Endothelial cell of umbilical vein (primary cell): ENCODE measurements at regions not wholly inside any gene's neighbourhood (a gene's known extent, or its start where the extent isn't known, plus 50 kb on each side); places are given as distances from the start of the nearest gene placed in this dataset.
A peak's percentile ranks its signal among the peaks of the same experiment; 100 is the strongest.

Experiments used
- CTCF ChIP-seq, 2 donors: IDR thresholded peaks; 1 replicate in 1 of 2; 2 replicates in 1 of 2; pipeline ENCODE4 v1.5.1; 2011; ENCODE audit warnings: low read length in 2 of 2, mild to moderate bottlenecking in 2 of 2, moderate library complexity in 2 of 2, control low read depth in 1 of 2, inconsistent platforms in 1 of 2, low read depth in 1 of 2; ENCODE audit not compliant: insufficient read depth in 1 of 2; ENCODE audit errors: extremely low read depth in 1 of 2
- POLR2A ChIP-seq: IDR thresholded peaks from 2 replicates; pipeline ENCODE4 v1.6.1; 2012; ENCODE audit warnings: low read depth, mild to moderate bottlenecking, control low read depth, low read length
- POLR2AphosphoS5 ChIP-seq: IDR thresholded peaks from 2 replicates; pipeline ENCODE4 v1.6.1; 2012; ENCODE audit warnings: low read depth, mild to moderate bottlenecking, control low read depth, low read length, moderate library complexity; ENCODE audit not compliant: insufficient read depth

GRCh38 chr7:41189866-41190265, 513.0 kb downstream of the INHBA start:
- no peak for TF ChIP-seq CTCF (IDR thresholded peaks at IDR 0.05; ENCODE audit: extremely low read depth in 1 of 2, insufficient read depth in 1 of 2, low read depth in 1 of 2, low read length in 2 of 2)
- peak; percentile 62 for TF ChIP-seq POLR2A
- TF ChIP-seq POLR2AphosphoS5, result peak; percentile 97
